ENCODE measurements at regions not wholly inside any gene's neighbourhood (a gene's known extent, or its start where the extent isn't known, plus 50 kb on each side); places are given as distances from the start of the nearest gene placed in this dataset.

- WGBS (ENCODE audit: missing lambda C conversion rate), result 82% methylated on average over 3 of the region's 3 CpGs
- ChIA-PET CTCF (interaction anchor here (0.7 kb wide), 1 partner anchor 14 kb away, joined by 3 read pairs; no protein-coding TSS in a partner anchor), POLR2A (no interaction called here)
- DNase-seq (ENCODE audit: low read depth in 1 of 2, low spot score in 1 of 2), result no peak
- Histone ChIP-seq H3K9me3 (peaks cover 9% of the 10 kb centered on the region; the same call in 2 of the 3 replicates), H3K4me1 (no peaks in the 10 kb centered on the region), H3K4me3 (no peak overlapping the region), H3K27ac (no peak overlapping the region), H3K4me2 (no peak overlapping the region)
- FAIRE-seq, result no peak
- ATAC-seq, result no peak
- TF ChIP-seq USF2 (IDR thresholded peaks at IDR 0.05), result no peak
- TF ChIP-seq HOXB13 (CRISPR knock-in tag; IDR thresholded peaks at IDR 0.05; ENCODE audit: low read depth), result no peak
- TF ChIP-seq RARB (CRISPR knock-in tag; IDR thresholded peaks at IDR 0.05), result no peak
- TF ChIP-seq ZNF302 (CRISPR knock-in tag; IDR thresholded peaks at IDR 0.05), result no peak
- no peak for TF ChIP-seq ZC3H11A (IDR thresholded peaks at IDR 0.05)
- TF ChIP-seq NFE2L2 (conservative IDR thresholded peaks at IDR 0.05; ENCODE audit: low read length), result no peak
- no peak for TF ChIP-seq RCOR1 (IDR thresholded peaks at IDR 0.05; ENCODE audit: low read depth, low read length)
- no peak for TF ChIP-seq ATOH8 (CRISPR knock-in tag; IDR thresholded peaks at IDR 0.05; ENCODE audit: low read depth)
- no peak for TF ChIP-seq HDAC2 (IDR thresholded peaks at IDR 0.05)
- no peak for TF ChIP-seq JUNB (IDR thresholded peaks at IDR 0.05)
- no peak for TF ChIP-seq RNF2 (IDR thresholded peaks at IDR 0.05; ENCODE audit: borderline replicate concordance, low read depth)
- TF ChIP-seq SMC3 (IDR thresholded peaks at IDR 0.05), result no peak
- no peak for TF ChIP-seq GATA3 (IDR thresholded peaks at IDR 0.05; ENCODE audit: borderline replicate concordance)
- no peak for TF ChIP-seq TP53 (CRISPR knock-in tag; IDR thresholded peaks at IDR 0.05)
Measured at GRCh38 chr2:11009176-11009575, 97.4 kb downstream of the KCNF1 start.

GRCh38 chr2:11009891-11010290, 98.2 kb downstream of the KCNF1 start:
- ChIA-PET POLR2A (no interaction called here), CTCF (interaction anchor here (0.6 to 2.0 kb wide), 3 partner anchors 15 to 123 kb away, joined by 3 to 4 read pairs (median 3); a partner anchor contains a TSS)
- ATAC-seq, result no peak
- Histone ChIP-seq H3K4me1 (no peaks in the 10 kb centered on the region), H3K9me3 (peaks cover 9% of the 10 kb centered on the region; the same call in 2 of the 3 replicates), H3K27ac (no peak overlapping the region), H3K4me3 (no peak overlapping the region), H3K4me2 (no peak overlapping the region)
- no peak for TF ChIP-seq MAFK (IDR thresholded peaks at IDR 0.05; ENCODE audit: partially characterized antibody)
- no peak for TF ChIP-seq ELK1 (IDR thresholded peaks at IDR 0.05; ENCODE audit: low read depth, low read length)
- no peak for TF ChIP-seq MAZ (IDR thresholded peaks at IDR 0.05; ENCODE audit: borderline replicate concordance, low read depth, low read length)
- no peak for TF ChIP-seq CBX2 (IDR thresholded peaks at IDR 0.05; ENCODE audit: borderline replicate concordance, low read depth)
- TF ChIP-seq PBX3 (IDR thresholded peaks at IDR 0.05), result no peak
- no peak for TF ChIP-seq JUN (IDR thresholded peaks at IDR 0.05)
- TF ChIP-seq ZSCAN20 (CRISPR knock-in tag; IDR thresholded peaks at IDR 0.05), result no peak
- no peak for TF ChIP-seq GATA3 (IDR thresholded peaks at IDR 0.05; ENCODE audit: borderline replicate concordance)
- no peak for TF ChIP-seq RNF2 (IDR thresholded peaks at IDR 0.05; ENCODE audit: borderline replicate concordance, low read depth)
- no peak for TF ChIP-seq POLR2AphosphoS2 (conservative IDR thresholded peaks at IDR 0.05; ENCODE audit: low read length)
- no peak for TF ChIP-seq HDAC2 (IDR thresholded peaks at IDR 0.05)
- no peak for TF ChIP-seq EHMT2 (IDR thresholded peaks at IDR 0.05; ENCODE audit: low read depth)
- no peak for TF ChIP-seq MYC (IDR thresholded peaks at IDR 0.05; ENCODE audit: borderline replicate concordance, low read length)
- TF ChIP-seq BCL3 (IDR thresholded peaks at IDR 0.05), result no peak
- TF ChIP-seq E2F6 (IDR thresholded peaks at IDR 0.05; ENCODE audit: borderline replicate concordance, low read depth), result no peak
- no peak for TF ChIP-seq HES2 (IDR thresholded peaks at IDR 0.05)
- no peak for TF ChIP-seq RAD21 (conservative IDR thresholded peaks at IDR 0.05 in 1 of 2, IDR thresholded peaks at IDR 0.05 in 1 of 2)
- no peak for TF ChIP-seq CBX8 (IDR thresholded peaks at IDR 0.05)
- 53% methylated on average over 6 of the region's 6 CpGs for WGBS (ENCODE audit: missing lambda C conversion rate)
- no peak for FAIRE-seq
- DNase-seq (ENCODE audit: low read depth in 1 of 2, low spot score in 1 of 2), result no peak

Measured in A549 (cell line).